Testis (tissue), 2 donors: ENCODE measurements at regions not wholly inside any gene's neighbourhood (a gene's known extent, or its start where the extent isn't known, plus 50 kb on each side); places are given as distances from the start of the nearest gene placed in this dataset.

ENCODE experiments used
- POLR2A ChIP-seq: fragments of 450-650 bp; IDR thresholded peaks from one replicate; pipeline ENCODE4 v1.6.1; 2017; ENCODE audit warnings: antibody characterized with exemption, mild to moderate bottlenecking, moderate library complexity
- TF ChIP-seq, protein P1 (sequence below), 3 experiments: fragments of 450-650 bp in 2 of 3; fragments of 200-600 bp in 1 of 3; sonication (generic) in 1 of 3; IDR thresholded peaks; one replicate each; pipeline ENCODE4 v1.5.1; 2016 to 2019; ENCODE audit warnings: antibody characterized with exemption in 3 of 3, mild to moderate bottlenecking in 2 of 3, moderate library complexity in 1 of 3

DNA sequence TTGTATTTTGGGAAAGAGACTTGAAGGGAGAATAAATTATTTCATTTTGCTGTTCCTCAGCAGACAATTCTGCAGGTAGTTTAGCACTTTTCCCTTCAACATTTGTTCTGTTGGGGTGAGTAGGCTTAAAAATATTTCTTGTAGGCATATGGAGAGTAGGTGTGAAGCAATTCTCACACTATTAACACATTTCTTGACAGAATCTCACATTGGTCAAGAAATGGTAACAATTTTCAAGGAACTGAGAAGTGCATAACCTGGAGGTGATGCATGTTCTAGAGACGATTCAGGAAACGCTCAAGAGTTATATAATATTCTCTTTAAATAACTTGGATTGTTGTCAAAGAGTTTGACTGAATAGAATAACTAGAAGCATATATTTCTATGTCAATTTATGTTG lies 658.2 kb downstream of the STIM2 start:
- TF ChIP-seq, protein P1, sequence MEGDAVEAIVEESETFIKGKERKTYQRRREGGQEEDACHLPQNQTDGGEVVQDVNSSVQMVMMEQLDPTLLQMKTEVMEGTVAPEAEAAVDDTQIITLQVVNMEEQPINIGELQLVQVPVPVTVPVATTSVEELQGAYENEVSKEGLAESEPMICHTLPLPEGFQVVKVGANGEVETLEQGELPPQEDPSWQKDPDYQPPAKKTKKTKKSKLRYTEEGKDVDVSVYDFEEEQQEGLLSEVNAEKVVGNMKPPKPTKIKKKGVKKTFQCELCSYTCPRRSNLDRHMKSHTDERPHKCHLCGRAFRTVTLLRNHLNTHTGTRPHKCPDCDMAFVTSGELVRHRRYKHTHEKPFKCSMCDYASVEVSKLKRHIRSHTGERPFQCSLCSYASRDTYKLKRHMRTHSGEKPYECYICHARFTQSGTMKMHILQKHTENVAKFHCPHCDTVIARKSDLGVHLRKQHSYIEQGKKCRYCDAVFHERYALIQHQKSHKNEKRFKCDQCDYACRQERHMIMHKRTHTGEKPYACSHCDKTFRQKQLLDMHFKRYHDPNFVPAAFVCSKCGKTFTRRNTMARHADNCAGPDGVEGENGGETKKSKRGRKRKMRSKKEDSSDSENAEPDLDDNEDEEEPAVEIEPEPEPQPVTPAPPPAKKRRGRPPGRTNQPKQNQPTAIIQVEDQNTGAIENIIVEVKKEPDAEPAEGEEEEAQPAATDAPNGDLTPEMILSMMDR (IDR thresholded peaks at IDR 0.05): no peak
- no peak for TF ChIP-seq POLR2A
